MM.1S (cell line): ENCODE measurements at regions not wholly inside any gene's neighbourhood (a gene's known extent, or its start where the extent isn't known, plus 50 kb on each side); places are given as distances from the start of the nearest gene placed in this dataset.

Source experiments
- CTCF ChIP-seq: fragments of 300-600 bp; sonication (generic); IDR thresholded peaks from 2 replicates; pipeline ENCODE4 v1.5.1; 2016; ENCODE audit warnings: antibody characterized with exemption, low read length, mixed read lengths
- EZH2 ChIP-seq: fragments of 300-600 bp; sonication (generic); optimal IDR thresholded peaks from 2 replicates; pipeline ENCODE3; 2017; ENCODE audit warnings: low read depth, mild to moderate bottlenecking, antibody characterized with exemption, low read length, mixed read lengths
- EZH2phosphoT487 ChIP-seq: fragments of 300-600 bp; sonication (generic); IDR thresholded peaks from 2 replicates; pipeline ENCODE4 v1.6.1; 2018; ENCODE audit warnings: antibody characterized with exemption, low read length

DNA sequence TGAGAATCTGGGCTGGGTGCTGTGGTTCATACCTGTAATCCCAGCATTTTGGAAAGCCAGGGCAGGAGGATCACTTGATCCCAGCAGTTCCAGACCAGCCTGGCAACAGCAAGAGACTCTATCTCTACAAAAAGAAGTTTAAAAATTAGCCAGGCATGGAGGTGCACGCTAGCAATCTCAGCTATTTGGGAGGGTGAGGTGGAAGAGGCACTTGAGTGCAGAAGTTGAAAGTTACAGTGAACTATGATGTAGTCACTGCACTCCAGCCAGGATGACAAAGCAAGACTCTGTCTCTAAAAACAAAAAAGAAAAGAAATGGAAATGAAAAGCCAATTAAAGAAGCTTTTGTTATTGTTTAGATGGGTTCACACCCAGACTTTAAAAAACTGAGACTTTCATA lies 131.6 kb upstream of the RASA1 start:
- TF ChIP-seq CTCF (no peak), EZH2 (no peak), EZH2phosphoT487 (no peak)
